Activated naive CD8-positive, alpha-beta T cell treated with anti-CD3 and anti-CD28 coated beads for 36 hours (primary cell): ENCODE measurements at regions not wholly inside any gene's neighbourhood (a gene's known extent, or its start where the extent isn't known, plus 50 kb on each side); places are given as distances from the start of the nearest gene placed in this dataset.

Experiments used
- DNase-seq: peaks from one replicate; pipeline ENCODE4 v3.0.0; 2021
- H3K27ac Mint-ChIP-seq: one replicate; pipeline ENCODE4 v1.8.0; 2022; ENCODE audit warnings: mild to moderate bottlenecking, moderate library complexity, mixed read lengths
- H3K27me3 Mint-ChIP-seq: one replicate; pipeline ENCODE4 v1.8.0; 2022; ENCODE audit warnings: mild to moderate bottlenecking, mixed read lengths
- H3K36me3 Mint-ChIP-seq: one replicate; pipeline ENCODE4 v1.8.0; 2021; ENCODE audit warnings: mild to moderate bottlenecking, mixed read lengths
- H3K4me1 Mint-ChIP-seq: one replicate; pipeline ENCODE4 v1.8.0; 2021; ENCODE audit warnings: mixed read lengths
- H3K4me3 Mint-ChIP-seq: one replicate; pipeline ENCODE4 v1.8.0; 2022; ENCODE audit warnings: mild to moderate bottlenecking, moderate library complexity, mixed read lengths
- H3K9me3 Mint-ChIP-seq: one replicate; pipeline ENCODE4 v1.8.0; 2022; ENCODE audit warnings: mixed read lengths

DNA sequence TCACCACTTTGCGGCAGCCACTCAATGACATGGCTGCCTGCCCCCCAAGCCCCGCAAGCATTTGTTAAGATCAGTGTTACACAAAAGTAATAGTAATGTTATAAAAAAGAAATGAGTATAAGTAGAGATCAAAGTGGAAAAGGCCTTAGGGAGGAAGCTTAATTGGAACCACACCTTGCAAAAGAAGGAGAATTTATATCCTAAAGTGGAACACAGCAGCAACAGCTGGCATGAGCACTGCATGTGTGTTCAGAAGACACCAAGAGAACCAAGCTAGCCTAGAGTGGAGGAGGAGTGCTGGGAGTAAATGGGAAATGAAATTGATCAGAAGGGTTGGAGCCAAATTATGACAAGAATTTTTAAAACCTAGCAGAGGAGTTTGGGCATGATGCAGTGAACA is 73.1 kb upstream of the STK17B start:
- no peak for DNase-seq

DNA sequence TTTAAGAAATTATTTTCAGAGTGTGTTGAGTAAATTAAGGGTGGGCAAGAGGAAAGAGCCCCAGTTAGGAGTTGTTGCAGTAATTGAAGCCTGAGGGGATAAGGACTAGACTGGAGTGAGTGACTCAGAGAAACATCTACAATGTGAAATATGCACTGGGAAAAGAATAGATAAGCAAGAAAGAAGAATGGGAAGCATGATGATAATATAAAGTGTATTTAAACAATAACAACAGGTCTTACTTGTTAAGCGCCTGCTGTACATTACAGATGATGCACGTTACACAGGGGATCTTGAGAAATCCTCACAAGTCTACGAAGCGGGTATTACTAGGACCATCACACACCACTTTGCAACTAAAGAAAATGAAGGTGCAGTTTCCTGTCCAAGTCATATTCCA is 73.6 kb upstream of the STK17B start:
- H3K27me3 Mint-ChIP-seq = no peaks in the 10 kb centered on the region
- no peaks in the 10 kb centered on the region for H3K9me3 Mint-ChIP-seq
- H3K4me3 Mint-ChIP-seq = no peak overlapping the region
- peaks cover 17% of the 10 kb centered on the region for H3K36me3 Mint-ChIP-seq
- no peak overlapping the region for H3K27ac Mint-ChIP-seq
- no peak for DNase-seq
- H3K4me1 Mint-ChIP-seq = peaks cover 72% of the 10 kb centered on the region

More for the DNA sequence above, 73.1 kb upstream of the STK17B start:
- H3K4me3 Mint-ChIP-seq = no peak overlapping the region
- H3K9me3 Mint-ChIP-seq = no peaks in the 10 kb centered on the region
- H3K4me1 Mint-ChIP-seq = peaks cover 72% of the 10 kb centered on the region
- H3K27ac Mint-ChIP-seq = no peak overlapping the region
- H3K27me3 Mint-ChIP-seq = no peaks in the 10 kb centered on the region
- H3K36me3 Mint-ChIP-seq = peaks cover 17% of the 10 kb centered on the region

- Mint-ChIP-seq H3K9me3 (peaks cover under 1% of the 10 kb centered on the region), H3K27ac (no peak overlapping the region), H3K36me3 (peaks cover 19% of the 10 kb centered on the region), H3K4me1 (peaks cover 74% of the 10 kb centered on the region), H3K4me3 (no peak overlapping the region), H3K27me3 (no peaks in the 10 kb centered on the region)
- no peak for DNase-seq
Measured at GRCh38 chr2:196245378-196246140, 74.2 kb upstream of the STK17B start.

DNA sequence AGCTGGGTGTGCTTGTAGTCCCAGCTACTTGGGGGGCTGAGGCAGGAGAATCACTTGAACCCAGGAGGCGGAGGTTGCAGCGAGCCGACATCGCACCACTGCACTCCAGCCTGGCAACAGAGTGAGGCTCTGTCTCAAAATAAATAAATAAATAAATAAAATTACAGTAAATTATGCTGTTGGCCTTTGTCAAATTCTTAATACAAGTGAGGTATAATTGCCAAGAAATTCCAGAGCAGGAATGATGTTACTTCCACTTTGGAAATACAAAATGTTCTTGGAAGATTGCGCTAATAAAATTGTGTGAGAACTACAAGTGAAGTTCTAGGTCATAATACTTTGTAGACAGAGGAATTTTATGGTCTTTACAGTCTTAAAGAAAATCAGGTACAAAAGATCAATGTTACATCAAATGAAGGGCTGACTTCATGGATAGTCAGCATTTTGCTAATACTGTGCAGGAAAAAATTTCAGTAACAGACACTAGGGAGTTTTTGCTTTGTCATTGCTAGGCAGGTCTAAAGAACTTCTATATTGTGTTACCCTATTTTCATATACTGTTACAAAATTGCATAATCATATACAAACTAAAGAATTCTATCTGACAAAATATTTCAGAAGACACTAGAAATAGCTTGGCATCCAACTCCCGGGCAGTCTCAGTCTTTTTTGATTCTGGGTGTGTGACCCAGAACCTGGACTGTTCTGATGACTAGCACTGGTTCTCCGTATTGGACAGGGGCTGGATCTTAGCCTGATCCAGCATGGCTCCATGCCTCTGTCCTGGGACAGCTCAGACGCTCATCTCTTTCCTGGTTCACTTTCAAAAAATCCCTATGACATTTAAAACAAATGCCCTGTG is 76.0 kb upstream of the STK17B start:
- Mint-ChIP-seq H3K27ac (peak overlapping the region; percentile 40), H3K4me1 (peaks cover 73% of the 10 kb centered on the region), H3K36me3 (peaks cover 23% of the 10 kb centered on the region), H3K4me3 (no peak overlapping the region), H3K27me3 (no peaks in the 10 kb centered on the region), H3K9me3 (peaks cover 11% of the 10 kb centered on the region)
- DNase-seq = no peak

GRCh38 chr2:196247976-196248280 is 76.5 kb upstream of the STK17B start:
- DNase-seq = no peak
- Mint-ChIP-seq H3K4me1 (peaks cover 75% of the 10 kb centered on the region), H3K36me3 (peaks cover 28% of the 10 kb centered on the region), H3K4me3 (no peak overlapping the region), H3K27ac (peak overlapping the region; percentile 77), H3K9me3 (peaks cover 12% of the 10 kb centered on the region), H3K27me3 (no peaks in the 10 kb centered on the region)

GRCh38 chr2:196248467-196249094 is 77.2 kb upstream of the STK17B start:
- DNase-seq = no peak
- no peaks in the 10 kb centered on the region for H3K27me3 Mint-ChIP-seq
- H3K36me3 Mint-ChIP-seq = peaks cover 28% of the 10 kb centered on the region

GRCh38 chr2:196249171-196249570 is 77.8 kb upstream of the STK17B start:
- peaks cover 79% of the 10 kb centered on the region for H3K4me1 Mint-ChIP-seq
- H3K36me3 Mint-ChIP-seq = peaks cover 28% of the 10 kb centered on the region
- peak overlapping the region; percentile 79 for H3K27ac Mint-ChIP-seq
- no peak overlapping the region for H3K4me3 Mint-ChIP-seq
- peaks cover 14% of the 10 kb centered on the region for H3K9me3 Mint-ChIP-seq
- DNase-seq = no peak
- H3K27me3 Mint-ChIP-seq = no peaks in the 10 kb centered on the region

More at GRCh38 chr2:196248467-196249094, 77.2 kb upstream of the STK17B start:
- H3K27ac Mint-ChIP-seq = peak overlapping the region; percentile 77
- peaks cover 12% of the 10 kb centered on the region for H3K9me3 Mint-ChIP-seq
- H3K4me3 Mint-ChIP-seq = no peak overlapping the region
- H3K4me1 Mint-ChIP-seq = peaks cover 80% of the 10 kb centered on the region

GRCh38 chr2:196249860-196250259 is 78.5 kb upstream of the STK17B start:
- peaks cover 14% of the 10 kb centered on the region for H3K9me3 Mint-ChIP-seq
- no peak overlapping the region for H3K4me3 Mint-ChIP-seq
- H3K27me3 Mint-ChIP-seq = no peaks in the 10 kb centered on the region
- DNase-seq = no peak
- peaks cover 73% of the 10 kb centered on the region for H3K4me1 Mint-ChIP-seq
- peaks cover 24% of the 10 kb centered on the region for H3K36me3 Mint-ChIP-seq
- peak overlapping the region; percentile 79 for H3K27ac Mint-ChIP-seq

GRCh38 chr2:196251132-196251531 is 79.8 kb upstream of the STK17B start:
- no peak for DNase-seq
- Mint-ChIP-seq H3K27ac (peak overlapping the region; percentile 58), H3K9me3 (peaks cover 14% of the 10 kb centered on the region), H3K4me3 (no peak overlapping the region), H3K4me1 (peaks cover 63% of the 10 kb centered on the region), H3K27me3 (no peaks in the 10 kb centered on the region), H3K36me3 (peaks cover 24% of the 10 kb centered on the region)

DNA sequence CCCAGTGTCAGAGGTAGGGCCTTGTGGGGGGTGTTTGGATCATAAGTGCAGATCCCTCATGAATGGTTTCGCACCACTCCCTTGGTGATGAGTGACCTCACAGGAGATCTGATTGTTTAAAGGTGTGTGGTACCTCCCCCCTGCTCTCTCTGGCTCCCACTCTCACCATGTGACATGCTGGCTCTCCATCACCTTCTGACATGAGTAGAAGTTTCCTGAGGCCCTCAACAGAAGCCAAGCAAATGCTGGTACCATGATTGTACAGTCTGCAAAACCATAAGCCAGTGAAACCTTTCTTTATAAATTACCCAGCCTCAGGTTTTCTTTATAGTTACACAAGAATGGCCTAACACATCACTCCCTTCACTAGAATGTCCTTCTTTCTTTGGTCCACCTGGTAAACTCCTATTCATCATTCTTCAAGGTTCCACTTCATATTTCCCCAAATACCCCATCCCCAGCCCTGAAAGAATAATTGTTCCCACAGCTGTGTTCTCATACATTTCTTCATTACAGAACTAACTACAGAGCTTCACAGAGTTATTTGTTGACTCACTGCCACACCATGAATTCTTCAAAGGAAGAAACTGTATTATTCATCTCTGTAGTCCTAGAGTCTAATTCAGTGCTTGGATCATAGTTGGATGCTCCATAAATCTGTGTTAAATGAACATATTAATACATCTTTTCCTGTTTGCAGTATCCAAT is 81.2 kb upstream of the STK17B start:
- H3K36me3 Mint-ChIP-seq = peaks cover 26% of the 10 kb centered on the region
- peaks cover 18% of the 10 kb centered on the region for H3K9me3 Mint-ChIP-seq
- peaks cover 68% of the 10 kb centered on the region for H3K4me1 Mint-ChIP-seq
- H3K4me3 Mint-ChIP-seq = no peak overlapping the region
- H3K27ac Mint-ChIP-seq = peak overlapping the region; percentile 75
- H3K27me3 Mint-ChIP-seq = no peaks in the 10 kb centered on the region
- no peak for DNase-seq

DNA sequence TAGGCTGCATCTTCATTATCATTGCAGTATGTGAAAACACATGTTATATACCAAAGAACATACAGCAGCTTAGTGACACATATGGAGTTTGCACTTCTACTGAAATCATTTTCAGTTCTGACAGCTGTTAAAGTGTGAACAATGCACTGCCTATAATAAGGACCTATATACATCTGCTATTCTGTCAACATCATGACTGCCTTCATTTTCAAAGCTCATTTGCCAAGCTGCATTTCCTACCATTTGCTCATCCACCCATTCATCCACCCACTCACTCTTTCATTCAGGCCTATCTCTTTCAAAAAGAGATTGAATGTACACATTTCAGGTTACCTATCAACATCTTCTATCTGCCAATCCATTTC is 81.7 kb upstream of the STK17B start:
- Mint-ChIP-seq H3K27ac (peak overlapping the region; percentile 75), H3K36me3 (peaks cover 26% of the 10 kb centered on the region), H3K4me3 (no peak overlapping the region)

GRCh38 chr2:196256585-196256984 is 85.2 kb upstream of the STK17B start:
- H3K27me3 Mint-ChIP-seq = no peaks in the 10 kb centered on the region
- peaks cover 61% of the 10 kb centered on the region for H3K4me1 Mint-ChIP-seq
- no peak for DNase-seq
- no peak overlapping the region for H3K4me3 Mint-ChIP-seq
- H3K9me3 Mint-ChIP-seq = peaks cover 10% of the 10 kb centered on the region
- H3K27ac Mint-ChIP-seq = peak overlapping the region; percentile 13
- peaks cover 18% of the 10 kb centered on the region for H3K36me3 Mint-ChIP-seq

More for the DNA sequence above, 81.7 kb upstream of the STK17B start:
- DNase-seq = no peak
- no peaks in the 10 kb centered on the region for H3K27me3 Mint-ChIP-seq
- H3K9me3 Mint-ChIP-seq = peaks cover 18% of the 10 kb centered on the region
- peaks cover 68% of the 10 kb centered on the region for H3K4me1 Mint-ChIP-seq

- H3K9me3 Mint-ChIP-seq = peaks cover 10% of the 10 kb centered on the region
- H3K27ac Mint-ChIP-seq = no peak overlapping the region
- DNase-seq = no peak
- H3K4me3 Mint-ChIP-seq = no peak overlapping the region
- peaks cover 60% of the 10 kb centered on the region for H3K4me1 Mint-ChIP-seq
- H3K27me3 Mint-ChIP-seq = no peaks in the 10 kb centered on the region
- H3K36me3 Mint-ChIP-seq = peaks cover 16% of the 10 kb centered on the region
Measured at GRCh38 chr2:196257086-196257485, 85.7 kb upstream of the STK17B start.

DNA sequence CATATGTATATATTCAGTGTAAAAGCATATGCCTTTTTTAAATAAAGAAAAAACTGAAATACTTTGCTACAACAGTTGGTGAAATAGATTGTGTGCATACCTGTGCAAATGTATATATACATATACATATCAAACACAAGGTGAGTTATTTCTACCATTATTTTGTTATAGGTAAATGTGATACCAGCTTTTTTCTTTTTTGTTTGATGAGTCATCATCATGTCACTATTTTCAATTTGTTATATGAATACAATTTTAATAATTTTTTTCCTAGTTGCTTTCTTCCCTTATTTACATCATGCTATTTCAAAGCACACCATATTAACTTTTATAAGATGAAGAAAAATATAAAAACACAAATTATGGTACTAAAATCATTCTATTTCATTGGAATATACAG is 87.0 kb upstream of the STK17B start:
- H3K4me1 Mint-ChIP-seq = peaks cover 60% of the 10 kb centered on the region

More for the DNA sequence above, 87.0 kb upstream of the STK17B start:
- H3K4me3 Mint-ChIP-seq = no peak overlapping the region
- H3K27ac Mint-ChIP-seq = no peak overlapping the region
- DNase-seq = no peak
- no peaks in the 10 kb centered on the region for H3K27me3 Mint-ChIP-seq
- H3K9me3 Mint-ChIP-seq = peaks cover 6% of the 10 kb centered on the region
- peaks cover 7% of the 10 kb centered on the region for H3K36me3 Mint-ChIP-seq
